AG04450 (cell line): ENCODE measurements at regions not wholly inside any gene's neighbourhood (a gene's known extent, or its start where the extent isn't known, plus 50 kb on each side); places are given as distances from the start of the nearest gene placed in this dataset.
A peak's percentile ranks its signal among the peaks of the same experiment; 100 is the strongest.

Source experiments
- CTCF ChIA-PET: fragments of 300-600, 350-600 bp; formaldehyde crosslinking; extraction: SDS; loops from one replicate; lab custom pipeline; 2022; ENCODE audit warnings: antibody characterized with exemption, inconsistent platforms; lab: Charles Lee
- POLR2A ChIA-PET: fragments of 350-600 bp; formaldehyde crosslinking; extraction: SDS; loops from one replicate; lab custom pipeline; 2021; ENCODE audit warnings: antibody characterized with exemption, inconsistent platforms; lab: Yijun Ruan, JAX
- DNase-seq: peaks from one replicate; pipeline ENCODE4 v3.0.0-alpha.2; 2011; ENCODE audit warnings: low read depth, low spot score
- H3K27ac ChIP-seq: one replicate; pipeline ENCODE4 v1.5.1; 2012; ENCODE audit warnings: low read depth, low read length, control low read depth
- H3K27me3 ChIP-seq: one replicate; pipeline ENCODE4 v1.6.0; 2012; ENCODE audit warnings: low read length; ENCODE audit not compliant: control insufficient read depth, insufficient read depth
- H3K4me3 ChIP-seq: 2 replicates; pipeline ENCODE4 v1.5.1; 2011; ENCODE audit warnings: mild to moderate bottlenecking, low read depth, low read length, control low read depth
- H3K9me3 ChIP-seq: 2 replicates; pipeline ENCODE4 v1.5.1; 2012; ENCODE audit warnings: low read length; ENCODE audit not compliant: control insufficient read depth, insufficient read depth
- CTCF ChIP-seq: IDR thresholded peaks from 2 replicates; pipeline ENCODE4 v1.5.1; 2011; ENCODE audit warnings: low read depth, low read length, control low read depth, inconsistent platforms

GRCh38 chr2:142682528-142682927, 194.9 kb upstream of the KYNU start:
- POLR2A ChIA-PET: no interaction called here
- no peaks in the 10 kb centered on the region for H3K9me3 ChIP-seq
- H3K27me3 ChIP-seq: no peaks in the 10 kb centered on the region
- no peak overlapping the region for H3K27ac ChIP-seq
- peak; percentile 38 for TF ChIP-seq CTCF
- CTCF ChIA-PET: interaction anchor here (0.6 to 4.2 kb wide), 15 partner anchors 12 to 501 kb away, joined by 3 to 94 read pairs (median 3); partner anchors contain the start of gene KYNU
- no peak overlapping the region for H3K4me3 ChIP-seq
- DNase-seq: no peak

- Histone ChIP-seq H3K27ac (no peak overlapping the region), H3K27me3 (no peaks in the 10 kb centered on the region), H3K9me3 (no peaks in the 10 kb centered on the region), H3K4me3 (no peak overlapping the region)
- CTCF ChIA-PET: interaction anchor here (1.3 to 4.2 kb wide), 4 partner anchors 16 to 305 kb away, joined by 3 to 94 read pairs (median 36); no protein-coding TSS in a partner anchor
- no peak for DNase-seq
- POLR2A ChIA-PET: no interaction called here
- TF ChIP-seq CTCF: no peak
Measured at GRCh38 chr2:142681952-142682351, 195.5 kb upstream of the KYNU start.

- TF ChIP-seq CTCF: no peak
- no peak overlapping the region for H3K4me3 ChIP-seq
- no peaks in the 10 kb centered on the region for H3K27me3 ChIP-seq
- no peaks in the 10 kb centered on the region for H3K9me3 ChIP-seq
- no peak overlapping the region for H3K27ac ChIP-seq
- ChIA-PET CTCF (interaction anchor here (0.7 to 1.8 kb wide), 3 partner anchors 156 to 356 kb away, joined by 3 to 4 read pairs (median 3); no protein-coding TSS in a partner anchor), POLR2A (no interaction called here)
- DNase-seq: no peak
Measured at GRCh38 chr2:142678164-142678563, 199.3 kb upstream of the KYNU start.

- Histone ChIP-seq H3K27me3 (no peaks in the 10 kb centered on the region), H3K27ac (no peak overlapping the region), H3K4me3 (no peak overlapping the region), H3K9me3 (no peaks in the 10 kb centered on the region)
- DNase-seq: no peak
- TF ChIP-seq CTCF: no peak
- POLR2A ChIA-PET: interaction anchor here (0.7 kb wide), 1 partner anchor 81 kb away, joined by 4 read pairs; no protein-coding TSS in a partner anchor
- CTCF ChIA-PET: interaction anchor here (0.8 to 1.1 kb wide), 3 partner anchors 304 to 357 kb away, joined by 3 to 5 read pairs (median 4); no protein-coding TSS in a partner anchor
Measured at GRCh38 chr2:142675398-142675797, 202.1 kb upstream of the KYNU start.

- TF ChIP-seq CTCF: no peak
- DNase-seq: no peak
- POLR2A ChIA-PET: no interaction called here
- Histone ChIP-seq H3K9me3 (no peaks in the 10 kb centered on the region), H3K27ac (no peak overlapping the region), H3K27me3 (no peaks in the 10 kb centered on the region), H3K4me3 (no peak overlapping the region)
- CTCF ChIA-PET: no interaction called here
Measured at GRCh38 chr2:142673836-142674235, 203.6 kb upstream of the KYNU start.
